Psoas muscle (tissue), 7 donors: ENCODE measurements at regions not wholly inside any gene's neighbourhood (a gene's known extent, or its start where the extent isn't known, plus 50 kb on each side); places are given as distances from the start of the nearest gene placed in this dataset.
"Not testable (repeated sequence)": the region's sequence is repeated elsewhere in the genome, so short reads cannot be mapped to it uniquely, and the experiment has no call there.

Source experiments
- ATAC-seq, 4 donors: fragments of 200-7000 bp; cut with Tn5 transposase; one replicate each; pipeline ENCODE4 v1.9.1; 2020; ENCODE audit warnings: moderate library complexity in 3 of 4, mild to moderate bottlenecking in 2 of 4
- DNase-seq, 2 donors: peaks; one replicate each; pipeline ENCODE4 v3.0.0-alpha.2; 2020
- H3K27ac ChIP-seq: fragments of 200-600 bp; one replicate; pipeline ENCODE4 v1.8.0; 2022
- H3K27me3 ChIP-seq, 3 donors: fragments of 200-600 bp in 1 of 3; one replicate each; pipeline versions ENCODE4 v1.6.1 to v1.8.0; 2013 to 2022; ENCODE audit warnings: low read length in 2 of 3, mild to moderate bottlenecking in 2 of 3, moderate library complexity in 1 of 3; ENCODE audit not compliant: insufficient read depth in 3 of 3
- H3K36me3 ChIP-seq, 2 donors: fragments of 200-600 bp in 1 of 2; one replicate each; pipeline versions ENCODE4 v1.6.1 to v1.8.0; 2013 to 2022; ENCODE audit warnings: low read depth in 1 of 2, mild to moderate bottlenecking in 1 of 2, moderate library complexity in 1 of 2; ENCODE audit not compliant: insufficient read depth in 1 of 2
- H3K4me1 ChIP-seq: fragments of 200-600 bp; one replicate; pipeline ENCODE4 v1.8.0; 2022
- H3K4me3 ChIP-seq: fragments of 200-600 bp; one replicate; pipeline ENCODE4 v1.8.0; 2022; ENCODE audit warnings: mild to moderate bottlenecking
- H3K9me3 ChIP-seq: fragments of 200-600 bp; one replicate; pipeline ENCODE4 v1.8.0; 2022
- CTCF ChIP-seq: fragments of 200-600 bp; IDR thresholded peaks from one replicate; pipeline ENCODE4 v1.8.0; 2022; ENCODE audit warnings: antibody characterized with exemption
- WGBS, 3 donors: extraction: QIAGEN DNeasy Blood & Tissue Kit; methylation state at CpG; one replicate each; pipeline versions ENCODE4 v1.1.6 to v1.1.7; 2013; 5-methylcytosine and 5-hydroxymethylcytosine counted together
- intact Hi-C, 2 donors: fragments of 100-400 bp; cut with DNase I; formaldehyde crosslinking; loops; one replicate each; pipeline versions ENCODE4 v1.11.0 to v1.14.2; 2022
- donor health status: healthy with polysubstance abuse.
- donor health status: DM: no; HTN: no; CAD: no; lungs with moderate emphysema.
- donor health status: Bipolar disorder and iron deficiency.
- donor health status: healthy.
- donor health status: DM: yes; HTN: yes; CAD: no.
- donor health status: DM: no; HTN: no; CAD: no.
- donor health status: DM: yes; HTN: yes; CAD: no.

GRCh38 chr4:132809298-132810032, 339.6 kb upstream of the PCDH10 start:
- Histone ChIP-seq H3K36me3 (no peaks in the 10 kb centered on the region), H3K4me3 (no peak overlapping the region), H3K9me3 (no peaks in the 10 kb centered on the region), H3K27me3 (no peaks in the 10 kb centered on the region), H3K27ac (no peak overlapping the region), H3K4me1 (no peaks in the 10 kb centered on the region)
- intact Hi-C loops = no loop called here
- no peak for TF ChIP-seq CTCF
- DNase-seq = no peak
- no peak for ATAC-seq
- 68 to 71% (median 69%) methylated on average over 15 to 16 of the region's 16 CpGs for WGBS, 3 donors

- DNase-seq, H3K9me3 ChIP-seq, H3K27ac ChIP-seq, H3K36me3 ChIP-seq, intact Hi-C loops, H3K4me3 ChIP-seq, H3K4me1 ChIP-seq, H3K27me3 ChIP-seq, ATAC-seq: not testable (repeated sequence)
- 62 to 79% (median 76%) methylated on average over 2 of the region's 2 CpGs for whole genome bisulfite sequencing, 3 donors
Measured at GRCh38 chr4:132813061-132813460, 336.0 kb upstream of the PCDH10 start.

GRCh38 chr4:132818091-132818490, 331.0 kb upstream of the PCDH10 start:
- WGBS, 3 donors = 76 to 78% (median 78%) methylated on average over 15 of the region's 15 CpGs
- no peaks in the 10 kb centered on the region for H3K27me3 ChIP-seq
- no peak for ATAC-seq
- H3K9me3 ChIP-seq = no peaks in the 10 kb centered on the region
- H3K27ac ChIP-seq = no peak overlapping the region
- DNase-seq = no peak
- no peak overlapping the region for H3K4me3 ChIP-seq
- no peak for TF ChIP-seq CTCF
- intact Hi-C loops = no loop called here
- no peaks in the 10 kb centered on the region for H3K36me3 ChIP-seq
- no peaks in the 10 kb centered on the region for H3K4me1 ChIP-seq

GRCh38 chr4:132823419-132823818, 325.7 kb upstream of the PCDH10 start:
- Histone ChIP-seq H3K27ac (no peak overlapping the region), H3K27me3 (no peaks in the 10 kb centered on the region), H3K4me1 (no peaks in the 10 kb centered on the region), H3K4me3 (no peak overlapping the region), H3K36me3 (no peaks in the 10 kb centered on the region), H3K9me3 (no peaks in the 10 kb centered on the region)
- no peak for TF ChIP-seq CTCF
- WGBS, 3 donors = 46 to 64% (median 49%) methylated on average over 1 of the region's 1 CpG
- no peak for ATAC-seq
- DNase-seq = no peak
- intact Hi-C loops = no loop called here

GRCh38 chr4:132824761-132825160, 324.3 kb upstream of the PCDH10 start:
- intact Hi-C loops = loop anchor here in 1 of 2 donors (1.0 kb wide), 1 partner anchor 16 kb away; no protein-coding TSS in a partner anchor
- TF ChIP-seq CTCF = no peak
- WGBS, 3 donors = 86 to 89% (median 87%) methylated on average over 8 of the region's 8 CpGs
- DNase-seq (no peak), ATAC-seq (no peak)
- Histone ChIP-seq H3K9me3 (no peaks in the 10 kb centered on the region), H3K27me3 (no peaks in the 10 kb centered on the region), H3K4me3 (no peak overlapping the region), H3K27ac (no peak overlapping the region), H3K4me1 (no peaks in the 10 kb centered on the region), H3K36me3 (no peaks in the 10 kb centered on the region)
